Esophagus squamous epithelium (tissue), 4 donors: ENCODE measurements at regions not wholly inside any gene's neighbourhood (a gene's known extent, or its start where the extent isn't known, plus 50 kb on each side); places are given as distances from the start of the nearest gene placed in this dataset.

Experiments used
- CTCF ChIP-seq, 6 experiments: fragments of 450-650 bp in 4 of 6; fragments of 200-600 bp in 2 of 6; sonication (generic) in 2 of 6; IDR thresholded peaks; one replicate each; pipeline ENCODE4 v1.5.1; 2016 to 2019; ENCODE audit warnings: antibody characterized with exemption in 6 of 6, mild to moderate bottlenecking in 4 of 6, moderate library complexity in 4 of 6
- POLR2A ChIP-seq, 4 donors: fragments of 450-650 bp; IDR thresholded peaks; one replicate each; pipeline ENCODE4 v1.6.1; 2017; ENCODE audit warnings: antibody characterized with exemption in 4 of 4, mild to moderate bottlenecking in 4 of 4, moderate library complexity in 3 of 4

DNA sequence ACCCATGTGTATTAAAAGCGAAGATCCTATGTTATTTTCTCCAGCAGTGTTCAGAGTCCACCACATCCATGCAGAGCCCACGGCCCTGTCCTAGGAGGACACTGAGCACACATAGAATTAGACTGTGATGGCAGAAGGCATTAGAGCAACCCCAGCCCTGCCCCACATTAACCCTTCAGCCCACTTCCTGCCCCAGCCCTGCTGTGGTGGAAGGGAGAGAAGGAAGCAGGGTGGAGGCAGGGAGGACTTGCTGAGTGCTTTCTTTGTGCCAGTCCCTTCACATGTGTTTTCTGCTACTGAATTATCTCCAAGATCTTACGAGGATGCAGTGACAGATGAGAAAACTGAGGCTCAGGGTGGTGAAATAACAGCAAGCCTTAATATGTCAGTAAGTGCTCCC is 339.0 kb downstream of the SMAD2 start:
- no peak for TF ChIP-seq POLR2A (IDR thresholded peaks at IDR 0.05)
- TF ChIP-seq CTCF (IDR thresholded peaks at IDR 0.05) = no peak
